WTC11 (cell line): ENCODE measurements at regions not wholly inside any gene's neighbourhood (a gene's known extent, or its start where the extent isn't known, plus 50 kb on each side); places are given as distances from the start of the nearest gene placed in this dataset.

ENCODE experiments used
- ATAC-seq: fragments of 200-7000 bp; cut with Tn5 transposase; 2 replicates; pipeline ENCODE4 v1.10.0; 2021; ENCODE audit warnings: mild to moderate bottlenecking, moderate library complexity
- CTCF ChIA-PET: fragments of 300-600 bp; sonication (Branson Sonifier 250); formaldehyde crosslinking; loops from one replicate; lab custom pipeline; 2021; ENCODE audit warnings: antibody characterized with exemption; lab: Charles Lee
- POLR2A ChIA-PET: fragments of 350-600 bp; sonication (Branson Sonifier 250); formaldehyde crosslinking; loops from one replicate; lab custom pipeline; 2021; ENCODE audit warnings: antibody characterized with exemption; lab: Charles Lee
- DNase-seq: peaks from one replicate; pipeline ENCODE4 v3.0.0; 2021; ENCODE audit warnings: low spot score
- H3K27ac Mint-ChIP-seq: 2 replicates; pipeline ENCODE4 v1.8.0; 2021; ENCODE audit warnings: mixed read lengths
- H3K27me3 Mint-ChIP-seq: 2 replicates; pipeline ENCODE4 v1.8.0; 2021; ENCODE audit warnings: low read depth, mild to moderate bottlenecking, moderate library complexity, mixed read lengths
- H3K36me3 Mint-ChIP-seq: 2 replicates; pipeline ENCODE4 v1.8.0; 2021; ENCODE audit warnings: mixed read lengths
- H3K4me1 Mint-ChIP-seq: 2 replicates; pipeline ENCODE4 v1.8.0; 2022; ENCODE audit warnings: mixed read lengths
- H3K4me3 Mint-ChIP-seq: 2 replicates; pipeline ENCODE4 v1.8.0; 2021; ENCODE audit warnings: mild to moderate bottlenecking, moderate library complexity, mixed read lengths
- H3K9me3 Mint-ChIP-seq: 2 replicates; pipeline ENCODE4 v1.8.0; 2021; ENCODE audit warnings: mixed read lengths
- AR ChIP-seq: fragments of 250-450 bp; sonication (Bioruptor Pico); IDR thresholded peaks from 2 replicates; pipeline ENCODE4 v1.9.0; 2021; ENCODE audit warnings: mild to moderate bottlenecking
- ARID4B ChIP-seq: sonication (generic); formaldehyde crosslinking; IDR thresholded peaks from 2 replicates; pipeline ENCODE4 v1.8.0; 2023; ENCODE audit warnings: missing genetic modification reagents, mild to moderate bottlenecking, borderline replicate concordance
- ATF1 ChIP-seq: sonication (generic); formaldehyde crosslinking; IDR thresholded peaks from 2 replicates; pipeline ENCODE4 v1.8.1; 2023; ENCODE audit warnings: mild to moderate bottlenecking, moderate library complexity, missing genetic modification reagents
- CREB1 ChIP-seq: sonication (generic); formaldehyde crosslinking; IDR thresholded peaks from 2 replicates; pipeline ENCODE4 v1.8.0; 2023; ENCODE audit warnings: mild to moderate bottlenecking, missing genetic modification reagents
- ETV6 ChIP-seq: sonication (generic); formaldehyde crosslinking; IDR thresholded peaks from 2 replicates; pipeline ENCODE4 v1.8.1; 2022; ENCODE audit warnings: mild to moderate bottlenecking, missing genetic modification reagents
- FOXK1 ChIP-seq: sonication (generic); formaldehyde crosslinking; IDR thresholded peaks from 2 replicates; pipeline ENCODE4 v1.8.0; 2022; ENCODE audit warnings: mild to moderate bottlenecking, moderate library complexity, missing genetic modification reagents
- FOXP4 ChIP-seq: sonication (generic); formaldehyde crosslinking; IDR thresholded peaks from 2 replicates; pipeline ENCODE4 v1.8.0; 2022; ENCODE audit warnings: mild to moderate bottlenecking, missing genetic modification reagents
- GABPB1 ChIP-seq: sonication (generic); formaldehyde crosslinking; IDR thresholded peaks from 2 replicates; pipeline ENCODE4 v1.8.1; 2023; ENCODE audit warnings: mild to moderate bottlenecking, missing genetic modification reagents
- GRHL2 ChIP-seq: fragments of 250-450 bp; sonication (Bioruptor Pico); IDR thresholded peaks from 2 replicates; pipeline ENCODE4 v1.8.0; 2022; ENCODE audit warnings: mild to moderate bottlenecking, moderate library complexity; ENCODE audit not compliant: insufficient replicate concordance, severe bottlenecking
- GTF2I ChIP-seq: fragments of 250-450 bp; sonication (Bioruptor Pico); conservative IDR thresholded peaks from 2 replicates; pipeline ENCODE4 v1.4.0; 2021; ENCODE audit warnings: mild to moderate bottlenecking
- IRF2 ChIP-seq: sonication (generic); formaldehyde crosslinking; IDR thresholded peaks from 2 replicates; pipeline ENCODE4 v1.8.0; 2022; ENCODE audit warnings: low read depth, missing genetic modification reagents, borderline replicate concordance
- NR2C2 ChIP-seq: sonication (generic); formaldehyde crosslinking; IDR thresholded peaks from 2 replicates; pipeline ENCODE4 v1.8.0; 2022; ENCODE audit warnings: mild to moderate bottlenecking, missing genetic modification reagents
- OVOL2 ChIP-seq: fragments of 250-450 bp; sonication (Bioruptor Pico); IDR thresholded peaks from 2 replicates; pipeline ENCODE4 v1.9.0; 2021; ENCODE audit warnings: mild to moderate bottlenecking, borderline replicate concordance
- RELA ChIP-seq: sonication (generic); formaldehyde crosslinking; IDR thresholded peaks from 2 replicates; pipeline ENCODE4 v1.8.1; 2022; ENCODE audit warnings: missing genetic modification reagents, mild to moderate bottlenecking, borderline replicate concordance
- SMAD4 ChIP-seq: sonication (generic); formaldehyde crosslinking; IDR thresholded peaks from 2 replicates; pipeline ENCODE4 v1.8.0; 2022; ENCODE audit warnings: mild to moderate bottlenecking, missing genetic modification reagents
- TEAD1 ChIP-seq: sonication (generic); formaldehyde crosslinking; IDR thresholded peaks from 2 replicates; pipeline ENCODE4 v1.8.0; 2022; ENCODE audit warnings: mild to moderate bottlenecking, missing genetic modification reagents
- ZMAT4 ChIP-seq: fragments of 250-450 bp; sonication (Bioruptor Pico); IDR thresholded peaks from 2 replicates; pipeline ENCODE4 v1.9.0; 2021; ENCODE audit warnings: mild to moderate bottlenecking
- ZNF121 ChIP-seq: sonication (generic); formaldehyde crosslinking; IDR thresholded peaks from 2 replicates; pipeline ENCODE4 v1.8.0; 2023; ENCODE audit warnings: missing genetic modification reagents
- ZNF219 ChIP-seq: sonication (generic); formaldehyde crosslinking; IDR thresholded peaks from 2 replicates; pipeline ENCODE4 v1.8.0; 2023; ENCODE audit warnings: missing genetic modification reagents, mild to moderate bottlenecking, borderline replicate concordance
- ZNF512 ChIP-seq: sonication (generic); formaldehyde crosslinking; IDR thresholded peaks from 2 replicates; pipeline ENCODE4 v1.8.1; 2022; ENCODE audit warnings: missing genetic modification reagents, borderline replicate concordance
- ZNF532 ChIP-seq: fragments of 250-450 bp; sonication (Bioruptor Pico); IDR thresholded peaks from 2 replicates; pipeline ENCODE4 v1.9.0; 2021; ENCODE audit warnings: mild to moderate bottlenecking, borderline replicate concordance

- TF ChIP-seq ZNF512 (CRISPR knock-in tag) (no peak), GRHL2 (CRISPR knock-in tag) (no peak), ZNF532 (no peak), CREB1 (CRISPR knock-in tag) (no peak), GTF2I (CRISPR knock-in tag) (no peak), AR (CRISPR knock-in tag) (no peak), FOXK1 (no peak), GABPB1 (no peak)
- TF ChIP-seq, all 79 proteins: peak for 0
Observed at GRCh38 chr18:37805773-37806404, 240.3 kb upstream of the CELF4 start (continued).

GRCh38 chr18:37796823-37797349 is 231.3 kb upstream of the CELF4 start:
- Mint-ChIP-seq H3K4me3 (no peak overlapping the region), H3K4me1 (peaks cover 10% of the 10 kb centered on the region), H3K27ac (no peak overlapping the region), H3K9me3 (no peaks in the 10 kb centered on the region), H3K27me3 (no peaks in the 10 kb centered on the region), H3K36me3 (no peaks in the 10 kb centered on the region)
- CTCF ChIA-PET, result interaction anchor here (0.7 kb wide), 1 partner anchor 1071 kb away, joined by 3 read pairs; no protein-coding TSS in a partner anchor
- no peak for ATAC-seq
- POLR2A ChIA-PET, result no interaction called here
- DNase-seq, result no peak
- TF ChIP-seq ARID4B (CRISPR knock-in tag), result no peak
- TF ChIP-seq SMAD4 (CRISPR knock-in tag), result no peak
- TF ChIP-seq ATF1 (CRISPR knock-in tag), result no peak
- TF ChIP-seq TEAD1 (CRISPR knock-in tag), result no peak
- no peak for TF ChIP-seq ZNF121 (CRISPR knock-in tag)
- TF ChIP-seq IRF2 (CRISPR knock-in tag), result no peak
- no peak for TF ChIP-seq FOXP4
- TF ChIP-seq RELA (CRISPR knock-in tag), result no peak
- no peak for TF ChIP-seq NR2C2 (CRISPR knock-in tag)
- no peak for TF ChIP-seq ZMAT4
- TF ChIP-seq ETV6, result no peak
- no peak for TF ChIP-seq OVOL2 (CRISPR knock-in tag)
- TF ChIP-seq ZNF219, result no peak
